ENCODE measurements at regions not wholly inside any gene's neighbourhood (a gene's known extent, or its start where the extent isn't known, plus 50 kb on each side); places are given as distances from the start of the nearest gene placed in this dataset.

DNA sequence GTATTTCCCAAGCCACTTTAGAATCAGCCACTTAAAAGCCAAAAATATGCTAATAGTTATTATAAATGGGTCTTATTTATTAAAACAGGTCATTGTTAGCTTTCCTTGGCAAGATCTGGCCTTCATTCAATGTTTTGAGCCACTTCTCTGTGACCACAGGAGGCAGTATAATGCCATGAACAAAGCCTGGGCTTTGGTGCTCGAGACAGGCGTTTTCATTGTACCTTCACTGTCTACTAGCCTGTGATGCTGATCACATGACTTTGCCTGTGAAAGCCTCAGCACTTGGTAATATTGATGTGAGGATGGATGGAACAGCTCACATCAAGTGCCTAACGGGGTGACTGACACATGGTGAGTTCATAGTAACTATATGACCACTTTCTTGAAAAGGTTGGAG is 217.0 kb downstream of the RWDD3 start:
- TF ChIP-seq, protein P1, sequence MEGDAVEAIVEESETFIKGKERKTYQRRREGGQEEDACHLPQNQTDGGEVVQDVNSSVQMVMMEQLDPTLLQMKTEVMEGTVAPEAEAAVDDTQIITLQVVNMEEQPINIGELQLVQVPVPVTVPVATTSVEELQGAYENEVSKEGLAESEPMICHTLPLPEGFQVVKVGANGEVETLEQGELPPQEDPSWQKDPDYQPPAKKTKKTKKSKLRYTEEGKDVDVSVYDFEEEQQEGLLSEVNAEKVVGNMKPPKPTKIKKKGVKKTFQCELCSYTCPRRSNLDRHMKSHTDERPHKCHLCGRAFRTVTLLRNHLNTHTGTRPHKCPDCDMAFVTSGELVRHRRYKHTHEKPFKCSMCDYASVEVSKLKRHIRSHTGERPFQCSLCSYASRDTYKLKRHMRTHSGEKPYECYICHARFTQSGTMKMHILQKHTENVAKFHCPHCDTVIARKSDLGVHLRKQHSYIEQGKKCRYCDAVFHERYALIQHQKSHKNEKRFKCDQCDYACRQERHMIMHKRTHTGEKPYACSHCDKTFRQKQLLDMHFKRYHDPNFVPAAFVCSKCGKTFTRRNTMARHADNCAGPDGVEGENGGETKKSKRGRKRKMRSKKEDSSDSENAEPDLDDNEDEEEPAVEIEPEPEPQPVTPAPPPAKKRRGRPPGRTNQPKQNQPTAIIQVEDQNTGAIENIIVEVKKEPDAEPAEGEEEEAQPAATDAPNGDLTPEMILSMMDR (IDR thresholded peaks at IDR 0.05): peak; percentile 55
- no peak for TF ChIP-seq ZFX (IDR thresholded peaks at IDR 0.05; ENCODE audit: borderline replicate concordance)
